Brain microvascular endothelial cell (primary cell): ENCODE measurements at regions not wholly inside any gene's neighbourhood (a gene's known extent, or its start where the extent isn't known, plus 50 kb on each side); places are given as distances from the start of the nearest gene placed in this dataset.

ENCODE experiments used
- DNase-seq: peaks from one replicate; pipeline ENCODE4 v3.0.0-alpha.2; 2020
- H3K27ac ChIP-seq: fragments of 250-450 bp; sonication (Bioruptor Pico); 2 replicates; pipeline ENCODE4 v1.5.1; 2020; ENCODE audit warnings: mild to moderate bottlenecking, moderate library complexity
- H3K27me3 ChIP-seq: fragments of 250-450 bp; sonication (Bioruptor Pico); replicated peaks from 2 replicates; pipeline ENCODE4 v1.5.1; 2020; ENCODE audit warnings: mild to moderate bottlenecking
- H3K36me3 ChIP-seq: fragments of 250-450 bp; sonication (Bioruptor Pico); replicated peaks from 2 replicates; pipeline ENCODE4 v1.5.1; 2020; ENCODE audit warnings: mild to moderate bottlenecking
- H3K4me3 ChIP-seq: 2 replicates; pipeline ENCODE4 v1.5.1; 2011; ENCODE audit warnings: low read depth, mild to moderate bottlenecking, control low read depth, low read length, moderate library complexity
- in situ Hi-C: cut with HindIII; loops from 2 replicates; pipeline ENCODE4 v1.10.0; 2017; ENCODE audit warnings: low sequenced_read_pairs, low pct_ligation_motif_present
- TF ChIP-seq, protein P1 (sequence below): IDR thresholded peaks from 2 replicates; pipeline ENCODE4 v1.5.1; 2011; ENCODE audit warnings: low read depth, mild to moderate bottlenecking, moderate library complexity, low read length, control low read depth, inconsistent platforms; ENCODE audit errors: missing control alignments

- Histone ChIP-seq H3K27ac (no peak overlapping the region), H3K27me3 (no peaks in the 10 kb centered on the region), H3K36me3 (no peaks in the 10 kb centered on the region), H3K4me3 (no peak overlapping the region)
- DNase-seq, result no peak
- in situ Hi-C loops, result no loop called here
- TF ChIP-seq, protein P1, sequence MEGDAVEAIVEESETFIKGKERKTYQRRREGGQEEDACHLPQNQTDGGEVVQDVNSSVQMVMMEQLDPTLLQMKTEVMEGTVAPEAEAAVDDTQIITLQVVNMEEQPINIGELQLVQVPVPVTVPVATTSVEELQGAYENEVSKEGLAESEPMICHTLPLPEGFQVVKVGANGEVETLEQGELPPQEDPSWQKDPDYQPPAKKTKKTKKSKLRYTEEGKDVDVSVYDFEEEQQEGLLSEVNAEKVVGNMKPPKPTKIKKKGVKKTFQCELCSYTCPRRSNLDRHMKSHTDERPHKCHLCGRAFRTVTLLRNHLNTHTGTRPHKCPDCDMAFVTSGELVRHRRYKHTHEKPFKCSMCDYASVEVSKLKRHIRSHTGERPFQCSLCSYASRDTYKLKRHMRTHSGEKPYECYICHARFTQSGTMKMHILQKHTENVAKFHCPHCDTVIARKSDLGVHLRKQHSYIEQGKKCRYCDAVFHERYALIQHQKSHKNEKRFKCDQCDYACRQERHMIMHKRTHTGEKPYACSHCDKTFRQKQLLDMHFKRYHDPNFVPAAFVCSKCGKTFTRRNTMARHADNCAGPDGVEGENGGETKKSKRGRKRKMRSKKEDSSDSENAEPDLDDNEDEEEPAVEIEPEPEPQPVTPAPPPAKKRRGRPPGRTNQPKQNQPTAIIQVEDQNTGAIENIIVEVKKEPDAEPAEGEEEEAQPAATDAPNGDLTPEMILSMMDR, result no peak
Observed at GRCh38 chr2:60303680-60304079, 249.8 kb downstream of the BCL11A start.

- Histone ChIP-seq H3K36me3 (no peaks in the 10 kb centered on the region), H3K4me3 (no peak overlapping the region), H3K27ac (no peak overlapping the region), H3K27me3 (no peaks in the 10 kb centered on the region)
- in situ Hi-C loops, result no loop called here
- DNase-seq, result no peak
- TF ChIP-seq, protein P1, result no peak
Observed at GRCh38 chr2:60302377-60303126, 250.9 kb downstream of the BCL11A start.

GRCh38 chr2:60301726-60302125, 251.7 kb downstream of the BCL11A start:
- TF ChIP-seq, protein P1, result no peak
- Histone ChIP-seq H3K36me3 (no peaks in the 10 kb centered on the region), H3K27me3 (no peaks in the 10 kb centered on the region), H3K4me3 (no peak overlapping the region), H3K27ac (no peak overlapping the region)
- in situ Hi-C loops, result no loop called here
- DNase-seq, result no peak

- TF ChIP-seq, protein P1, result no peak
- no peak for DNase-seq
- H3K4me3 ChIP-seq, result no peak overlapping the region
- no peaks in the 10 kb centered on the region for H3K36me3 ChIP-seq
- no peaks in the 10 kb centered on the region for H3K27me3 ChIP-seq
- in situ Hi-C loops, result no loop called here
- H3K27ac ChIP-seq, result no peak overlapping the region
Observed at GRCh38 chr2:60299179-60299578, 254.3 kb downstream of the BCL11A start.

DNA sequence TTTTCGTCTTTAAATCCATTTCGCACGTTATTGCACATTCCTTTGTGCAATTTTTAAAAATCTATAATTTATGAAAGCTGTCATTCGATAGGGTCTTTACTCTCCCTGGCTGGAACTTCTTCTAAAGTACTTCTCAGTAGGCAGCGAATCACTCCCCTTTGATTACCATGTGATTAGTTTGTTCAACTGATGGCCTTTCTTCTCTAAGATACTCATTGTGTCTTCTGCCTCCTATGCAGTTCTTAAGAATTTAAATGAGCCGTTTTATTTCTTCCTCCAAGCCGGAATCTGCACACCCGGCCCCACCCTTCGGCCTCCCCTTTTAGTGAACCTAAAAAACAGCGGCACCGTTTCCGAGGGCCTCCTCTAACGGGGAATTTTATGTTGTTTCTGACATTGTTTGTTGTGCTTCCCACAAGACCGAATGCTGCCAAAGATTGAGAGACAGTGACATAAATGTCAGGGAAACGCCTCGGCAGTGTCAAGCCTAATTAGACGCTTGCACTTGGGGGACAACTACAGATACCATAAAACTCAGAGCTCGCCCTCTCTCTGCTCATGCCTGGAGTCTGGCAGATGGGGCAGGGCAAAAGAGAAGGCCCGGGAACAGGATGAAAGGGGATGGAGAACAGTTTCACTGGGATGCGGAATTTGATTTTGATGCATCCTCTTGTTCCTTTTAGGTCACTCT, 255.3 kb downstream of the BCL11A start:
- no peaks in the 10 kb centered on the region for H3K36me3 ChIP-seq
- DNase-seq, result no peak
- H3K4me3 ChIP-seq, result no peak overlapping the region
- TF ChIP-seq, protein P1, result no peak
- no peak overlapping the region for H3K27ac ChIP-seq
- in situ Hi-C loops, result no loop called here
- H3K27me3 ChIP-seq, result no peaks in the 10 kb centered on the region
